ENCODE measurements at regions not wholly inside any gene's neighbourhood (a gene's known extent, or its start where the extent isn't known, plus 50 kb on each side); places are given as distances from the start of the nearest gene placed in this dataset.
A peak's percentile ranks its signal among the peaks of the same experiment; 100 is the strongest.

DNA sequence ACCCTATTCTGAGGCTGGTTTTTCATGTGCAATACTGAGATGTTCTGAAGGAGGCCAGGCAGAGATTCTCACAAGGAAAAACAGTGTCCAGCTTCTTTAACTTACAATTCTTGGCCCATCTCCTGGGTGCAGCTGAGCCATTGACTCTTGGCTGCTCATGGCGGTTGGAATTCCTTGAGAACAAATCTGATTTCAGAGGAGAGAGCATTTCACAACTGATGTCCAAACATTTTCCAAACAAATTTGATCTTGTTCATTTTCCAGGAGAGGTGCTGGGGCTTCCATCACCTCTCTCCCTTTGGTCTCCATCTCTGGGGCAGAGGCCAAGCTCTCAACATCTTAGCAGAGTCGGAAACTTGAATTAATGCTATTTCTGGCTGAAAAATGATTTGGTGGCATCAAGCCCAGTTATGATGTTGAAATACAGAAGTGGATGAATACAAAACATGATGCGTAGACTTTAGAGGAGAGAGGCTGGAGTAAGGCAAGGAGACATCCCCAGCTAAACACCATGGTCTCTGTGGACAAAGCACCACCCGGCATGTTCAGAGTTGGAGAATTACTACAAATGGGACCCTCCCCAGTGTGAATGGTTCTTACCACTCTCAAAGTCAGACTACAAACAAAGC, 593.0 kb downstream of the VRK1 start:
- Histone ChIP-seq H3K36me3 (ENCODE audit: insufficient read depth, low read depth, low read length) (no peaks in the 10 kb centered on the region), H3K4me3 (ENCODE audit: low read length) (no peak overlapping the region), H3K27ac (ENCODE audit: low read length) (no peak overlapping the region), H3K4me1 (ENCODE audit: insufficient read depth, low read length) (peaks cover 8% of the 10 kb centered on the region; the same call in 1 of the 2 replicates), H3K9me3 (ENCODE audit: insufficient read depth, low read depth, low read length) (no peaks in the 10 kb centered on the region), H3K27me3 (ENCODE audit: insufficient read depth, low read length) (0 out of 2 replicates have a peak, but pooled peaks cover 5% of the 10 kb centered on the region), H3K9ac (ENCODE audit: low read depth, low read length) (no peak overlapping the region)

DNA sequence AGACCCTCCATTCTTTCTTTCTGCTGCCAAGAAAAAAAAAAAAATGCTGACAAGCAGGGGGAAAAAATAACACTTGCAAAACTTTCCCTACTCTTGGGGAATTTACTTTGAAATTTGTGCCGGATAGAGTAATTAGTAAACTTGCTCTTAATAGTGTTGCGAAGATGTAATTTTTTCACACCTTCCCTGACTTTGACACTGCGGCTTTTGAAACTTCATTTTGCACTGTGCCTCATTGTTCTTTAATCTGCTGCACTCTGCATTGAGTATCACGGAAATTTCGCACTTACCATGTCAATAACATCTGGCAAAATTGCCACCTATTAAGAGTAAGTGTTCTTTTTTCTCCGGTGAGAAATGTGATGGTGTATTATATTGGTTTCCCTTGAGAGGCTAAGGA, 596.1 kb downstream of the VRK1 start:
- Histone ChIP-seq H3K4me1 (ENCODE audit: insufficient read depth, low read length) (peaks cover 3% of the 10 kb centered on the region; the same call in 1 of the 2 replicates), H3K27me3 (ENCODE audit: insufficient read depth, low read length) (0 out of 2 replicates have a peak, but pooled peaks cover 5% of the 10 kb centered on the region)

DNA sequence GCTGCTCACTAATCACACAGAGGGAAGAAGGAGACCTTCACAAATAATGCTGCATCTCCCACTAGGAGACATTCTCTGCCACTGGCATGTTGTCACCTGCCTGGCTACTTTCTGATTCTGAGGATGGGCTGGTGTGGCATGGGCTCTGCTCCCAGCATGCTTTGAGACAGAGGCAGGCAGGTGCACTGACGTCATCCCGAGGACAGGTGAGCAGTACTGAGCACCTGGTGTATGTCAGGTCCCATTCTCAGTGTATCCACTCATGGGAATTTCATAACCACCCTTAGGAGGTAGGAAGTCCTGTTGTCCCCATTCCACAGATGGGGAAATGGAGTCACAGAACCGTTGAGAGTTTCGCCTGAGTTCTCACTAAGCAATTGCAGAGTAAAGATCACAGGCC, 597.9 kb downstream of the VRK1 start:
- H3K4me3 ChIP-seq (ENCODE audit: low read length) = no peak overlapping the region
- H3K27me3 ChIP-seq (ENCODE audit: insufficient read depth, low read length) = no peaks in the 10 kb centered on the region
- no peak overlapping the region for H3K9ac ChIP-seq (ENCODE audit: low read depth, low read length)
- no peaks in the 10 kb centered on the region for H3K36me3 ChIP-seq (ENCODE audit: insufficient read depth, low read depth, low read length)
- H3K27ac ChIP-seq (ENCODE audit: low read length) = no peak overlapping the region
- peaks cover 3% of the 10 kb centered on the region; the same call in 1 of the 2 replicates for H3K4me1 ChIP-seq (ENCODE audit: insufficient read depth, low read length)
- H3K9me3 ChIP-seq (ENCODE audit: insufficient read depth, low read depth, low read length) = no peaks in the 10 kb centered on the region; the same call in 1 of the 2 replicates

More for the DNA sequence above, 596.1 kb downstream of the VRK1 start:
- H3K36me3 ChIP-seq (ENCODE audit: insufficient read depth, low read depth, low read length) = no peaks in the 10 kb centered on the region
- H3K27ac ChIP-seq (ENCODE audit: low read length) = no peak overlapping the region
- no peak overlapping the region for H3K9ac ChIP-seq (ENCODE audit: low read depth, low read length)
- no peaks in the 10 kb centered on the region for H3K9me3 ChIP-seq (ENCODE audit: insufficient read depth, low read depth, low read length)
- no peak overlapping the region for H3K4me3 ChIP-seq (ENCODE audit: low read length)

DNA sequence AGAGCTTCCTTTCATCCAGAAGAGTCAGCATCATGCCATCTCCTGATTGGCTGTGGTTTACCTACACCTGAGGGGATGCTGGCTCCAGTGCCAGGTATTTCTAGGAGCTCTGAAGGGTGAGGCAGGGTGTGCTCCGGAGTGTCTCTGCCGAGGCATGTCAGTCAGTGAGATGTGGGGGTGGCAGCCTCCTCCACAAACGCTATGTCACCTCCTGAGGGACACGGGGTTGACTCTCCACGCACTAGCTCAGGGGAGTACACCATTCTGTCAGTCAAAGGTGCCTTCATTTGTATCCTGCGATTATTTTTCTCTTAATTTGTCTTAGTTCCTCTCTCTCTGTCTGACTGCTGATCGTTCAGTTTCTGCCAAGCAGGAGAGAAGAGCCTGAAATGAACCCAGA, 604.5 kb downstream of the VRK1 start:
- Histone ChIP-seq H3K4me1 (ENCODE audit: insufficient read depth, low read length) (no peaks in the 10 kb centered on the region; the same call in 1 of the 2 replicates), H3K27ac (ENCODE audit: low read length) (no peak overlapping the region), H3K4me3 (ENCODE audit: low read length) (no peak overlapping the region), H3K36me3 (ENCODE audit: insufficient read depth, low read depth, low read length) (no peaks in the 10 kb centered on the region), H3K9me3 (ENCODE audit: insufficient read depth, low read depth, low read length) (no peaks in the 10 kb centered on the region; the same call in 1 of the 2 replicates), H3K27me3 (ENCODE audit: insufficient read depth, low read length) (no peaks in the 10 kb centered on the region), H3K9ac (ENCODE audit: low read depth, low read length) (no peak overlapping the region)

DNA sequence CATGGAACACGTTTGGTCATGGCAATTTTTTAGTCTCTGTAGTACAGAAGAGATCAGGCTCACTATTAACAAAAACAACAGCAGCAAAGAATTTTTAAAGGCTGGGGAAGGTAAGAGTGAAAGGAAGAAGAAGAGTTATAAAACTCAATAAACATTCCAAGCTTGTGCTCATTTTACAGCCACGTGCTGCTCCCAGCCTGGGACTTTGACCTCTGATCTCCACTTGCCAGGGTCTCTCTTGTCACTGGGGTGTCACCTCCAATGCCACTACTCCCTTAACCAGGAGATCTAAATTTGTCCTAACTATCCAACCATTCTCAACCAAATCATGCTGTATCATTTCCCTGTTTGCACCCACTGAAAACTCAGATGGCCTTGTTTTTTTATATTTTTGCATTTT, 605.1 kb downstream of the VRK1 start:
- Histone ChIP-seq H3K9ac (ENCODE audit: low read depth, low read length) (no peak overlapping the region), H3K9me3 (ENCODE audit: insufficient read depth, low read depth, low read length) (no peaks in the 10 kb centered on the region; the same call in 1 of the 2 replicates), H3K36me3 (ENCODE audit: insufficient read depth, low read depth, low read length) (no peaks in the 10 kb centered on the region), H3K27ac (ENCODE audit: low read length) (no peak overlapping the region), H3K4me1 (ENCODE audit: insufficient read depth, low read length) (no peaks in the 10 kb centered on the region; the same call in 1 of the 2 replicates), H3K4me3 (ENCODE audit: low read length) (no peak overlapping the region), H3K27me3 (ENCODE audit: insufficient read depth, low read length) (no peaks in the 10 kb centered on the region)

DNA sequence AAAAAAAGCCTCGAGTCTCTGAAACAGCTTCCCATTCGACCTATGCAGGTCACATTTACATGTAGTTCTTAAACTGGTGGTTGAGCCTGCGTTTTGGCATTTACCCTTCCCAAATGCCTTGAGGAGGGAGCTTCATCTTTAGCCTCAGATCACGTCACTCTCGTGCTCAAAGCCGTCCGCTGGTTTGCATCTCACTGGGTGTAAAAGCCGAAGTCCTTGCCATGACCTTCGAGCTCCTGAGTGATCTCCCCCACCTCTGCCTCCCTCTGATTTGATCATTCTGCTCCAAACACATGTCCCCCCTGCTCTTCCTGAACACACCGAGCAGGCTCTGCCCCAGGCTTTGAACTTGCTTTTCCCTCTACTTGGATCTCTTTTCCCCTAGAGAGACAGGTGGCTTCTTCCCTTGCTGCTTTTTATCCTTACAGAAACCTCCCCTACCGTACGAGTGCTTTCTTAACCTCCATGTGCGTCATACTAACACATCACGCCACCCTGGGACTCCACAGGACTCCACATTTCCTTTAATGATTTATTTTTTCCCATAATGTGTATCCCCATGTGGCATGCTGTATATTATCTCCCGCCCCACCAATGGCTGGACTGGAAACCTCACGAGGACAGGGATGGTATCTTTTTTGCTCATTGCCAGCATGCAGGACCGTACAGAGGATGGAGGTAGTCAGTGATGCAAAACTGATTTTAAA, 610.7 kb downstream of the VRK1 start:
- Histone ChIP-seq H3K4me1 (ENCODE audit: insufficient read depth, low read length) (peaks cover 21% of the 10 kb centered on the region), H3K27ac (ENCODE audit: low read length) (no peak overlapping the region), H3K36me3 (ENCODE audit: insufficient read depth, low read depth, low read length) (no peaks in the 10 kb centered on the region), H3K9ac (ENCODE audit: low read depth, low read length) (peak overlapping the region; percentile 20; the same call in 1 of the 2 replicates), H3K4me3 (ENCODE audit: low read length) (no peak overlapping the region), H3K9me3 (ENCODE audit: insufficient read depth, low read depth, low read length) (no peaks in the 10 kb centered on the region), H3K27me3 (ENCODE audit: insufficient read depth, low read length) (peaks cover 30% of the 10 kb centered on the region)

DNA sequence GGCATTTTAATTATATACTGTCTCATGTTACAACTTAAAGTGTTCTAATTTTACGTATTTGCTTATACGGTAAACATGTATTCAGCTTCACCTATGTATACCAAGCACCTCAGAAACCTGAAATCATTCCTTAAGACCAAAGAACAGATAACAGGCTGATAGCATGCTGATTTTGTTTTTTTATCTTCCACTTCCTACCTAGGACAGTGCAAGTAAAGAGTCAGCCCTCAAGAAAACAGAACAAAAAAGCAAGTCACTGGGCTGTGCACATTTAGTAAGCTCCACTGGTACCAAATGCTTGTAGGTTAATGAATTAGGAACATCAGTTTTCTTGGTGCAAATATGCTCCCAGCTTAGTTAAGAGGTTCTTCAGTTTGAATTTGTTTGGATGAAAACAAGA, 611.3 kb downstream of the VRK1 start:
- no peaks in the 10 kb centered on the region for H3K9me3 ChIP-seq (ENCODE audit: insufficient read depth, low read depth, low read length)
- no peak overlapping the region for H3K27ac ChIP-seq (ENCODE audit: low read length)
- H3K36me3 ChIP-seq (ENCODE audit: insufficient read depth, low read depth, low read length) = no peaks in the 10 kb centered on the region
- no peak overlapping the region for H3K4me3 ChIP-seq (ENCODE audit: low read length)
- peaks cover 37% of the 10 kb centered on the region for H3K27me3 ChIP-seq (ENCODE audit: insufficient read depth, low read length)
- H3K4me1 ChIP-seq (ENCODE audit: insufficient read depth, low read length) = peaks cover 26% of the 10 kb centered on the region
- H3K9ac ChIP-seq (ENCODE audit: low read depth, low read length) = no peak overlapping the region

DNA sequence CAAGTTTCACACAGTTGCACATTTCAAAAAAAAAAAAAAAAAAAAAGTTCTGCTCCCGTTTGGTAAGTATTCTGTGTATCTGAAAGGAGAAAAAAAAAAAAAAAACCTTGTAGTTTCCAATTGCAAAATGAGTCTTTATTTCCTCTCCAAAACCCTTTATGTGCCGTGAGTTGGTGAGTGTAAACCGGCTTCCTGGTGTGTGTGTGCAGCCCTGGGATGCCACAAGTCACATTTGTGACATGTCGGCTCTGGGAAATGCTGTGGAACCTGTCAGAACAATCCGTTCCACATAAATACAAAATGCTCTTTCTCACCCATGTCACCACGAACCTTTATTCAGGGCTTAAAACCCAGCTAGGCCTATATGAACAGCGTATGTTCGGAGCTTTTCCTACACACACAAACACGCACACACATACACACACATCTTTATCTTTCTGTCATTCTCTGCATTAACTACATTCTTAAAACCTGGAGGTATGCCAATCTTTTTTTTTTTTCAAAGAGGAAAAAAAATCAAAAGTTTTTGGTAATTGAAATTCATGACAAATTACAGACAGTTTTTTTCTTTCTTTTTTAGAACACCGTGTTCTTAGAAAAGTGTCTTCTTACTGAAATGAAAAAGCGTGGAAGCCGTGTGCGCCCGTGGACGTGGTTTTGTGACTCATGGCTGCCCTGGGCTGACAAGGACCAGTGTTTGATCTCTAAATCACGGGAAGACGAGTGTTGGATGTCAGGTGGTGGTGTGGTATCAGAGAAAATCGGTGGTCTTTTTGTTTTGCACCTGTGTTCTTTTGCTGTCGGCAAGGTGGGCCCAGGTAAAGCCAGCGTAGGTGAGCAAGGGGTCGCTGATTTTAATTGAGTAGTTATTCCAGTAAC, 612.0 kb downstream of the VRK1 start:
- Histone ChIP-seq H3K36me3 (ENCODE audit: insufficient read depth, low read depth, low read length) (no peaks in the 10 kb centered on the region), H3K27me3 (ENCODE audit: insufficient read depth, low read length) (peaks cover 43% of the 10 kb centered on the region), H3K4me3 (ENCODE audit: low read length) (no peak overlapping the region), H3K4me1 (ENCODE audit: insufficient read depth, low read length) (peaks cover 33% of the 10 kb centered on the region), H3K27ac (ENCODE audit: low read length) (no peak overlapping the region), H3K9ac (ENCODE audit: low read depth, low read length) (no peak overlapping the region), H3K9me3 (ENCODE audit: insufficient read depth, low read depth, low read length) (no peaks in the 10 kb centered on the region)

DNA sequence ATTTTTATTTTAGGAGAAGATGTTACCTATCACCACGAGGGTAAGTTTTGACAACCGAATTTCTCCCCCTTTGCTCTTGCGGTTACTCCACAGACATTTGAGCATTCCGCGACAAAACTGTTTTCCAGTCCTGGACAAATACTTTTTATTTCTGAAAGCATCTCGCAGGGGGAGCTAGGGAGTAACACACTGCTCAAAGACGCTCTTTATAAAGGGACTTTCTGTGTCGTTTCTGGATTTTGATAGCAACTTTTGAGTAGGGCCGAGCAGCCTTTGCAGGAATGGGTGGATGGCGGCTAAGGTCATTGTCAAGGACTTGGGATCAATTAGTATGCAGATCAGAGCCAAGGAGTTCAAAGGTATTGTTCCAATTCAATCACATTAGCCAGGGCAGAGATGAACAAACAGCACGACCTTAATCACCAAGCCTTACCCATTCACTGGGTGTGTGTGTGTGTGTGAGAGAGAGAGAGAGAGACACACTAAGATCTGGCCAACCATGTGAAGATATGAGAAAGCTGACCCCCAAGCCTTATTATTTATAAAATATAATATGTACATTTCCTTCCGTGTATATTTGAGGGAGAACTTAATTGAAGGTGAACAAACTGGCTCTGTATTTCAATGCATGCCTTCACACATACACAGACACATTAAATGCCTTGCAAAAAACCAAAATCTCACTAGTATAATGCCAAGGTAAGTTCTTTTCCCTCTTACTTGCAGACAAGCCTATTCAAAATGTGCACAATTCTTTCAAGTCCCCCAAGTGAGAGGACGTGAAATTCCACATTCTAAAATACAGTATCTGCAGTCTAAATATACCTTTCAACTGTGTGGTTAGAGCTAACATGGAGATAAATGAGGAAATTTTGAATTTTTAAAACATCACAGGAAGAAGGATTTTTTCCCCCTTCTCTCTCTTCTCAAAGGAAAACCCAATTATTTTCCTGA, 613.8 kb downstream of the VRK1 start:
- no peaks in the 10 kb centered on the region for H3K9me3 ChIP-seq (ENCODE audit: insufficient read depth, low read depth, low read length)
- H3K27me3 ChIP-seq (ENCODE audit: insufficient read depth, low read length) = peaks cover 60% of the 10 kb centered on the region
- H3K4me3 ChIP-seq (ENCODE audit: low read length) = peak overlapping the region; percentile 64; the same call in 1 of the 2 replicates
- H3K36me3 ChIP-seq (ENCODE audit: insufficient read depth, low read depth, low read length) = no peaks in the 10 kb centered on the region
- H3K27ac ChIP-seq (ENCODE audit: low read length) = no peak overlapping the region
- H3K4me1 ChIP-seq (ENCODE audit: insufficient read depth, low read length) = peaks cover 50% of the 10 kb centered on the region
- no peak overlapping the region for H3K9ac ChIP-seq (ENCODE audit: low read depth, low read length)

DNA sequence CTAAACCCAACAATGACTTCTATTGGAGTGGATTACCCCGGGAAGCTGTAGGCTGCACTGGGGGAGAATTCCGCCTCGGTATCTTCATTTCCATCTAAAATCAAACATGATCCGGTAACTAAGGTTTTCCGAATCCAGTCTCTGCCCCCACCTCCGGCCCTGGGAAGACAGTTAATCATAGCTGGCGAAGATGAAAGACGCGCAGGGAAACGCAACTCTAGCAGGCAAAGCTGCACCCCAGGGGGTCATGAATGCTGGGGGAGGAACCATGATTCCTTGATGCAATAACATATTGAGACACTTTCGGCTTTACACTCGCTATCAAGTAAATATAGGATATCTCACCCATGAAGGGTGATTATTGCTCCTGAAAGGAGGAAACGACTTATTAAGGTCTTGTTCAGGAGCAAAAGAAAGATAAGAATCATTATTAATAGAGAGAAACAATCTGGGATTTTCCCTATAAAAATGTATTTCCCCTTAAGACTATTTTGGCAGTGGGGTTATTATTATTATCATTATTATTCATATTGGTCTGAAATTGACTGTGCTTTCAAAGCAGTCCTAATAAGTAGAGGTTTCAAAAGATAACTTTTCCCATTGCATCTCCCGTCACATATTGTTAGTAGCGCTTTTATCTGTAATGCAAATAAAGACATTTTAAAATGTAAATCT, 614.9 kb downstream of the VRK1 start:
- Histone ChIP-seq H3K36me3 (ENCODE audit: insufficient read depth, low read depth, low read length) (no peaks in the 10 kb centered on the region), H3K9ac (ENCODE audit: low read depth, low read length) (no peak overlapping the region), H3K4me1 (ENCODE audit: insufficient read depth, low read length) (peaks cover 54% of the 10 kb centered on the region), H3K4me3 (ENCODE audit: low read length) (peak overlapping the region; percentile 64), H3K27me3 (ENCODE audit: insufficient read depth, low read length) (peaks cover 63% of the 10 kb centered on the region), H3K9me3 (ENCODE audit: insufficient read depth, low read depth, low read length) (no peaks in the 10 kb centered on the region), H3K27ac (ENCODE audit: low read length) (no peak overlapping the region)
